Activated naive CD4-positive, alpha-beta T cell treated with anti-CD3 and anti-CD28 coated beads, Interleukin-2, amount 10 ng/mL, durations not matched to agents 7 days and 5 days (primary cell): ENCODE measurements at regions not wholly inside any gene's neighbourhood (a gene's known extent, or its start where the extent isn't known, plus 50 kb on each side); places are given as distances from the start of the nearest gene placed in this dataset.

Experiments
- CTCF ChIA-PET: fragments of 350-600 bp; sonication (Branson Sonifier 250); formaldehyde crosslinking; loops from one replicate; lab custom pipeline; 2021; ENCODE audit warnings: antibody characterized with exemption; lab: Charles Lee
- DNase-seq: peaks from one replicate; pipeline ENCODE4 v3.0.0-alpha.2; 2020
- H3K27ac Mint-ChIP-seq: one replicate; pipeline ENCODE4 v1.8.0; 2021; ENCODE audit warnings: mild to moderate bottlenecking, moderate library complexity, mixed read lengths
- H3K27me3 Mint-ChIP-seq: one replicate; pipeline ENCODE4 v1.8.0; 2021; ENCODE audit warnings: mild to moderate bottlenecking, mixed read lengths
- H3K36me3 Mint-ChIP-seq: one replicate; pipeline ENCODE4 v1.8.0; 2021; ENCODE audit warnings: mixed read lengths
- H3K4me1 Mint-ChIP-seq: one replicate; pipeline ENCODE4 v1.8.0; 2021; ENCODE audit warnings: mixed read lengths
- H3K4me3 Mint-ChIP-seq: one replicate; pipeline ENCODE4 v1.8.0; 2021; ENCODE audit warnings: mild to moderate bottlenecking, moderate library complexity, mixed read lengths
- H3K9me3 Mint-ChIP-seq: one replicate; pipeline ENCODE4 v1.8.0; 2021; ENCODE audit warnings: mixed read lengths

GRCh38 chr16:55252577-55252976 lies 71.4 kb upstream of the IRX6 start:
- no peaks in the 10 kb centered on the region for H3K27me3 Mint-ChIP-seq
- DNase-seq = no peak
- no peak overlapping the region for H3K27ac Mint-ChIP-seq
- H3K4me1 Mint-ChIP-seq = no peaks in the 10 kb centered on the region
- no peaks in the 10 kb centered on the region for H3K9me3 Mint-ChIP-seq
- CTCF ChIA-PET = no interaction called here
- H3K4me3 Mint-ChIP-seq = no peak overlapping the region
- H3K36me3 Mint-ChIP-seq = no peaks in the 10 kb centered on the region

- no peaks in the 10 kb centered on the region for H3K27me3 Mint-ChIP-seq
- H3K9me3 Mint-ChIP-seq = no peaks in the 10 kb centered on the region
- no peak overlapping the region for H3K4me3 Mint-ChIP-seq
- no peaks in the 10 kb centered on the region for H3K36me3 Mint-ChIP-seq
- no peak overlapping the region for H3K27ac Mint-ChIP-seq
- H3K4me1 Mint-ChIP-seq = no peaks in the 10 kb centered on the region
- CTCF ChIA-PET = no interaction called here
- DNase-seq = no peak
These were observed 70.0 kb upstream of the IRX6 start for GRCh38 chr16:55253987-55254386.

GRCh38 chr16:55255733-55256282 lies 68.2 kb upstream of the IRX6 start:
- H3K4me1 Mint-ChIP-seq = no peaks in the 10 kb centered on the region
- no peaks in the 10 kb centered on the region for H3K27me3 Mint-ChIP-seq
- H3K27ac Mint-ChIP-seq = no peak overlapping the region
- no peak for DNase-seq
- H3K4me3 Mint-ChIP-seq = no peak overlapping the region
- no peaks in the 10 kb centered on the region for H3K9me3 Mint-ChIP-seq
- H3K36me3 Mint-ChIP-seq = no peaks in the 10 kb centered on the region
- CTCF ChIA-PET = no interaction called here

GRCh38 chr16:55256412-55257016 lies 67.5 kb upstream of the IRX6 start:
- no peak for DNase-seq
- Mint-ChIP-seq H3K36me3 (no peaks in the 10 kb centered on the region), H3K27ac (no peak overlapping the region), H3K4me3 (no peak overlapping the region), H3K27me3 (no peaks in the 10 kb centered on the region), H3K4me1 (no peaks in the 10 kb centered on the region), H3K9me3 (no peaks in the 10 kb centered on the region)
- CTCF ChIA-PET = interaction anchor here (1.5 kb wide), 1 partner anchor 62 kb away, joined by 4 read pairs; no protein-coding TSS in a partner anchor

GRCh38 chr16:55257966-55258613 lies 65.9 kb upstream of the IRX6 start:
- Mint-ChIP-seq H3K27ac (no peak overlapping the region), H3K27me3 (no peaks in the 10 kb centered on the region), H3K4me3 (no peak overlapping the region), H3K9me3 (no peaks in the 10 kb centered on the region), H3K4me1 (no peaks in the 10 kb centered on the region), H3K36me3 (no peaks in the 10 kb centered on the region)
- peak; percentile 59 for DNase-seq
- CTCF ChIA-PET = interaction anchor here (1.5 kb wide), 1 partner anchor 60 kb away, joined by 4 read pairs; no protein-coding TSS in a partner anchor

- no peaks in the 10 kb centered on the region for H3K9me3 Mint-ChIP-seq
- CTCF ChIA-PET = no interaction called here
- DNase-seq = no peak
- H3K27me3 Mint-ChIP-seq = no peaks in the 10 kb centered on the region
- no peak overlapping the region for H3K27ac Mint-ChIP-seq
- H3K36me3 Mint-ChIP-seq = no peaks in the 10 kb centered on the region
- no peak overlapping the region for H3K4me3 Mint-ChIP-seq
- H3K4me1 Mint-ChIP-seq = no peaks in the 10 kb centered on the region
These were observed 62.7 kb upstream of the IRX6 start for GRCh38 chr16:55261301-55261700.

- no peak for DNase-seq
- CTCF ChIA-PET = no interaction called here
- Mint-ChIP-seq H3K27me3 (no peaks in the 10 kb centered on the region), H3K27ac (no peak overlapping the region), H3K36me3 (no peaks in the 10 kb centered on the region), H3K4me3 (no peak overlapping the region), H3K4me1 (no peaks in the 10 kb centered on the region), H3K9me3 (no peaks in the 10 kb centered on the region)
These were observed 60.4 kb upstream of the IRX6 start for GRCh38 chr16:55263271-55264250.

- H3K4me1 Mint-ChIP-seq = no peaks in the 10 kb centered on the region
- no peak overlapping the region for H3K27ac Mint-ChIP-seq
- no peak for DNase-seq
- no peaks in the 10 kb centered on the region for H3K9me3 Mint-ChIP-seq
- no peaks in the 10 kb centered on the region for H3K27me3 Mint-ChIP-seq
- no peak overlapping the region for H3K4me3 Mint-ChIP-seq
- CTCF ChIA-PET = no interaction called here
- H3K36me3 Mint-ChIP-seq = no peaks in the 10 kb centered on the region
These were observed 59.1 kb upstream of the IRX6 start for GRCh38 chr16:55264949-55265348.

- no peak for DNase-seq
- no peaks in the 10 kb centered on the region for H3K4me1 Mint-ChIP-seq
- CTCF ChIA-PET = no interaction called here
- H3K27ac Mint-ChIP-seq = no peak overlapping the region
- H3K9me3 Mint-ChIP-seq = no peaks in the 10 kb centered on the region
- no peaks in the 10 kb centered on the region for H3K36me3 Mint-ChIP-seq
- H3K27me3 Mint-ChIP-seq = no peaks in the 10 kb centered on the region
- no peak overlapping the region for H3K4me3 Mint-ChIP-seq
These were observed 58.1 kb upstream of the IRX6 start for GRCh38 chr16:55265926-55266325.

GRCh38 chr16:55271945-55272513 lies 52.0 kb upstream of the IRX6 start:
- no peak for DNase-seq
- H3K36me3 Mint-ChIP-seq = no peaks in the 10 kb centered on the region
- H3K27ac Mint-ChIP-seq = no peak overlapping the region
- no peaks in the 10 kb centered on the region for H3K27me3 Mint-ChIP-seq
- H3K4me1 Mint-ChIP-seq = no peaks in the 10 kb centered on the region
- no peaks in the 10 kb centered on the region for H3K9me3 Mint-ChIP-seq
- H3K4me3 Mint-ChIP-seq = no peak overlapping the region
- CTCF ChIA-PET = no interaction called here

GRCh38 chr16:55272744-55273143 lies 51.3 kb upstream of the IRX6 start:
- Mint-ChIP-seq H3K9me3 (no peaks in the 10 kb centered on the region), H3K27ac (no peak overlapping the region), H3K4me3 (no peak overlapping the region), H3K36me3 (no peaks in the 10 kb centered on the region), H3K27me3 (no peaks in the 10 kb centered on the region), H3K4me1 (no peaks in the 10 kb centered on the region)
- CTCF ChIA-PET = no interaction called here
- DNase-seq = no peak

GRCh38 chr16:55273356-55273755 lies 50.6 kb upstream of the IRX6 start:
- H3K27ac Mint-ChIP-seq = no peak overlapping the region
- H3K36me3 Mint-ChIP-seq = no peaks in the 10 kb centered on the region
- no peaks in the 10 kb centered on the region for H3K4me1 Mint-ChIP-seq
- no peaks in the 10 kb centered on the region for H3K27me3 Mint-ChIP-seq
- no peak overlapping the region for H3K4me3 Mint-ChIP-seq
- CTCF ChIA-PET = no interaction called here
- DNase-seq = no peak
- no peaks in the 10 kb centered on the region for H3K9me3 Mint-ChIP-seq

GRCh38 chr16:55273959-55274358 lies 50.0 kb upstream of the IRX6 start:
- Mint-ChIP-seq H3K4me1 (no peaks in the 10 kb centered on the region), H3K27ac (no peak overlapping the region), H3K4me3 (no peak overlapping the region), H3K36me3 (no peaks in the 10 kb centered on the region), H3K9me3 (no peaks in the 10 kb centered on the region), H3K27me3 (no peaks in the 10 kb centered on the region)
- DNase-seq = no peak
- CTCF ChIA-PET = no interaction called here
